HG03378 (cell line): ENCODE measurements at regions not wholly inside any gene's neighbourhood (a gene's known extent, or its start where the extent isn't known, plus 50 kb on each side); places are given as distances from the start of the nearest gene placed in this dataset.
A peak's percentile ranks its signal among the peaks of the same experiment; 100 is the strongest.
"Not testable (repeated sequence)": the region's sequence is repeated elsewhere in the genome, so short reads cannot be mapped to it uniquely, and the experiment has no call there.

Experiments
- ATAC-seq: cut with Tn5 transposase; IDR thresholded peaks from one replicate; pipeline ENCODE4 v1.9.1; 2021; ENCODE audit warnings: mild to moderate bottlenecking, moderate library complexity; ENCODE audit not compliant: unreplicated experiment

- ATAC-seq: no peak
These were observed 53.5 kb downstream of the PAGE2 start for GRCh38 chrX:55142206-55142918.

- no peak for ATAC-seq
These were observed 54.1 kb downstream of the PAGE2 start for GRCh38 chrX:55142919-55143310.

GRCh38 chrX:55143621-55144020, 54.8 kb downstream of the PAGE2 start:
- no peak for ATAC-seq

GRCh38 chrX:55144697-55145096, 55.9 kb downstream of the PAGE2 start:
- no peak for ATAC-seq

- ATAC-seq: no peak
These were observed 60.4 kb downstream of the PAGE2 start for GRCh38 chrX:55149242-55149641.

GRCh38 chrX:55151199-55151598, 62.4 kb downstream of the PAGE2 start:
- ATAC-seq: no peak

GRCh38 chrX:55159551-55159950, 60.6 kb upstream of the PAGE5 start:
- no peak for ATAC-seq

GRCh38 chrX:55160685-55161552, 59.2 kb upstream of the PAGE5 start:
- ATAC-seq: peak; percentile 90

- ATAC-seq: no peak
These were observed 58.6 kb upstream of the PAGE5 start for GRCh38 chrX:55161581-55161980.

GRCh38 chrX:55163171-55163570, 57.0 kb upstream of the PAGE5 start:
- no peak for ATAC-seq

GRCh38 chrX:55165026-55165425, 55.1 kb upstream of the PAGE5 start:
- not testable (repeated sequence) for ATAC-seq

GRCh38 chrX:55167124-55167803, 52.9 kb upstream of the PAGE5 start:
- no peak for ATAC-seq

GRCh38 chrX:55167901-55168300, 52.2 kb upstream of the PAGE5 start:
- no peak for ATAC-seq

- ATAC-seq: no peak
These were observed 50.4 kb upstream of the PAGE5 start for GRCh38 chrX:55169782-55170181.
